HCT116 (cell line): ENCODE measurements at regions not wholly inside any gene's neighbourhood (a gene's known extent, or its start where the extent isn't known, plus 50 kb on each side); places are given as distances from the start of the nearest gene placed in this dataset.

ENCODE experiments used
- ATAC-seq: fragments of 200-7000 bp; cut with Tn5 transposase; 2 replicates; pipeline ENCODE4 v1.9.1; 2020; ENCODE audit warnings: mild to moderate bottlenecking, moderate library complexity
- BruUV-seq: library from RNA; stranded (reverse); fragments of 400-500 nt; replicated peaks from 2 replicates; lab custom pipeline; 2021; lab: Mats Ljungman, UMichigan
- CTCF ChIA-PET: fragments of 300-600 bp; sonication (Branson Sonifier 250); formaldehyde crosslinking; loops from one replicate; lab custom pipeline; 2021; ENCODE audit warnings: antibody characterized with exemption; lab: Charles Lee
- POLR2A ChIA-PET: fragments of 300-600, 350-600 bp; sonication (Branson Sonifier 250); formaldehyde crosslinking; loops from one replicate; lab custom pipeline; 2021; ENCODE audit warnings: antibody characterized with exemption; lab: Charles Lee
- RAD21 ChIA-PET, 2 experiments: fragments of 300-600 bp; sonication (Branson Sonifier 250); formaldehyde crosslinking; loops; one replicate each; lab custom pipeline; 2023; ENCODE audit warnings: low total read pairs in 2 of 2; ENCODE audit not compliant: uncharacterized antibody in 2 of 2, unreplicated experiment in 2 of 2, low non-redundant PET in 1 of 2; lab: Charles Lee
- DNase-seq: peaks from one replicate; pipeline ENCODE4 v3.0.0-alpha.2; 2010; ENCODE audit warnings: low read depth, low spot score
- H2AFZ ChIP-seq: fragments of 200-600 bp; shearing (Covaris generic), sonication (generic); 2 replicates; pipeline ENCODE4 v1.6.1; 2017; ENCODE audit warnings: low read depth, mixed run types, mixed read lengths, antibody characterized with exemption, low read length; ENCODE audit not compliant: poor library complexity, severe bottlenecking
- H3K27ac ChIP-seq: 2 replicates; pipeline ENCODE4 v1.5.1; 2012; ENCODE audit warnings: low read depth, low read length
- H3K27me3 ChIP-seq: fragments of 200-600 bp; sonication (generic); 2 replicates; pipeline ENCODE4 v1.6.1; 2016; ENCODE audit warnings: mixed run types, low read length, mixed read lengths; ENCODE audit not compliant: insufficient read depth
- H3K36me3 ChIP-seq, 2 experiments: fragments of 200-500 bp in 1 of 2; fragments of 200-600 bp in 1 of 2; sonication (Bioruptor generic) in 1 of 2; sonication (generic) in 1 of 2; 2 replicates each; pipeline versions ENCODE4 v1.5.1 to v1.6.1; 2014 to 2016; ENCODE audit warnings: low read length in 2 of 2, inconsistent platforms in 1 of 2, mixed read lengths in 1 of 2, mixed run types in 1 of 2; ENCODE audit not compliant: insufficient read depth in 2 of 2, control insufficient read depth in 1 of 2
- H3K4me1 ChIP-seq, 2 experiments: fragments of 200-600 bp in 1 of 2; sonication (generic) in 1 of 2; 2 replicates each; pipeline versions ENCODE4 v1.5.1 to v1.6.1; 2012 to 2017; ENCODE audit warnings: low read length in 2 of 2, inconsistent platforms in 1 of 2, mild to moderate bottlenecking in 1 of 2, mixed read lengths in 1 of 2, mixed run types in 1 of 2, moderate library complexity in 1 of 2; ENCODE audit not compliant: insufficient read depth in 2 of 2, control insufficient read depth in 1 of 2
- H3K4me2 ChIP-seq: fragments of 200-600 bp; sonication (generic); 2 replicates; pipeline ENCODE4 v1.6.1; 2017; ENCODE audit warnings: mixed run types, low read length, mixed read lengths
- H3K4me3 ChIP-seq, 2 experiments: fragments of 200-600 bp in 1 of 2; sonication (generic) in 1 of 2; replicated peaks in 1 of 2; 2 replicates each; pipeline ENCODE4 v1.5.1; 2011 to 2016; ENCODE audit warnings: low read length in 2 of 2, control low read depth in 1 of 2, low read depth in 1 of 2, mild to moderate bottlenecking in 1 of 2, mixed read lengths in 1 of 2, mixed run types in 1 of 2
- H3K79me2 ChIP-seq: fragments of 200-600 bp; sonication (generic); 2 replicates; pipeline ENCODE4 v1.6.1; 2017; ENCODE audit warnings: mild to moderate bottlenecking, mixed run types, low read length, moderate library complexity, mixed read lengths; ENCODE audit not compliant: insufficient read depth
- H3K9ac ChIP-seq: fragments of 200-600 bp; sonication (generic); 2 replicates; pipeline ENCODE4 v1.6.1; 2016; ENCODE audit warnings: low read length, mixed read lengths
- H3K9me2 ChIP-seq: fragments of 200-600 bp; sonication (generic), shearing (Covaris generic); 2 replicates; pipeline ENCODE4 v1.6.1; 2017; ENCODE audit warnings: mixed run types, mild to moderate bottlenecking, moderate library complexity; ENCODE audit not compliant: insufficient read depth
- H3K9me3 ChIP-seq, 2 experiments: fragments of 200-500 bp in 1 of 2; fragments of 200-600 bp in 1 of 2; sonication (Bioruptor generic) in 1 of 2; sonication (generic) in 1 of 2; 2 replicates each; pipeline ENCODE4 v1.6.1; 2014 to 2017; ENCODE audit warnings: low read length in 2 of 2, mixed read lengths in 2 of 2, inconsistent platforms in 1 of 2, low read depth in 1 of 2, mild to moderate bottlenecking in 1 of 2, mixed run types in 1 of 2, moderate library complexity in 1 of 2; ENCODE audit not compliant: control insufficient read depth in 1 of 2, insufficient read depth in 1 of 2
- H4K20me1 ChIP-seq: fragments of 200-600 bp; sonication (generic), shearing (Covaris generic); 2 replicates; pipeline ENCODE4 v1.6.1; 2017; ENCODE audit warnings: mixed run types, mild to moderate bottlenecking, moderate library complexity; ENCODE audit not compliant: insufficient read depth
- EGR1 ChIP-seq: IDR thresholded peaks from 2 replicates; pipeline ENCODE4 v1.6.1; 2012; ENCODE audit warnings: low read depth
- ELF1 ChIP-seq: IDR thresholded peaks from 2 replicates; pipeline ENCODE4 v1.6.1; 2012; ENCODE audit warnings: low read depth, borderline replicate concordance
- EZH2phosphoT487 ChIP-seq: fragments of 200-600 bp; IDR thresholded peaks from 2 replicates; pipeline ENCODE4 v1.6.1; 2018; ENCODE audit warnings: antibody characterized with exemption, borderline replicate concordance
- FOSL1 ChIP-seq: IDR thresholded peaks from 2 replicates; pipeline ENCODE4 v1.6.1; 2012; ENCODE audit warnings: low read depth
- POLR2AphosphoS5 ChIP-seq: IDR thresholded peaks from 2 replicates; pipeline ENCODE4 v1.6.1; 2011; ENCODE audit warnings: mild to moderate bottlenecking, low read depth, low read length, moderate library complexity
- RAD21 ChIP-seq: IDR thresholded peaks from 2 replicates; pipeline ENCODE4 v1.6.1; 2012; ENCODE audit warnings: low read depth, mild to moderate bottlenecking
- TCF7L2 ChIP-seq: IDR thresholded peaks from 2 replicates; pipeline ENCODE4 v1.7.0; 2011; ENCODE audit warnings: borderline replicate concordance, inconsistent platforms; ENCODE audit not compliant: insufficient read depth, insufficient read length; ENCODE audit errors: extremely low read depth
- YY1 ChIP-seq: IDR thresholded peaks from 2 replicates; pipeline ENCODE4 v1.6.1; 2011; ENCODE audit warnings: low read length, low read depth, moderate library complexity, mild to moderate bottlenecking; ENCODE audit not compliant: insufficient replicate concordance; ENCODE audit errors: extremely low read depth
- ZNF274 ChIP-seq: fragments of 200-500 bp; sonication (Bioruptor generic); IDR thresholded peaks from 2 replicates; pipeline ENCODE4 v1.6.1; 2014; ENCODE audit warnings: mild to moderate bottlenecking, low read depth, low read length, inconsistent platforms
- intact Hi-C: fragments of 100-400 bp; cut with micrococcal nuclease; formaldehyde crosslinking; loops from 2 replicates; pipeline ENCODE4 v1.10.0; 2022
- TF ChIP-seq, protein P1 (sequence below): IDR thresholded peaks from 2 replicates; pipeline ENCODE4 v1.6.1; 2012; ENCODE audit warnings: low read depth
- TF ChIP-seq, protein P2 (sequence below), 3 experiments: fragments of 200-600 bp in 1 of 3; sonication (generic) in 1 of 3; IDR thresholded peaks in 2 of 3; conservative IDR thresholded peaks in 1 of 3; 2 replicates each; pipeline ENCODE4 v1.5.1; 2012 to 2017; ENCODE audit warnings: low read depth in 2 of 3, low read length in 2 of 3, antibody characterized with exemption in 1 of 3, borderline replicate concordance in 1 of 3, control low read depth in 1 of 3, mild to moderate bottlenecking in 1 of 3, mixed read lengths in 1 of 3, mixed run types in 1 of 3, moderate library complexity in 1 of 3; ENCODE audit not compliant: insufficient read depth in 1 of 3
- TF ChIP-seq, protein P3 (sequence below): IDR thresholded peaks from 2 replicates; pipeline ENCODE4 v1.6.1; 2012

GRCh38 chr9:71223953-71224538 lies 102.6 kb upstream of the TRPM3 start:
- CTCF ChIA-PET: no interaction called here
- Histone ChIP-seq H3K27me3 (no peaks in the 10 kb centered on the region), H2AFZ (no peak overlapping the region), H3K9ac (no peak overlapping the region), H3K4me2 (no peak overlapping the region), H3K9me3 (no peaks in the 10 kb centered on the region), H3K36me3 (no peaks in the 10 kb centered on the region), H3K4me1 (no peaks in the 10 kb centered on the region), H3K9me2 (no peaks in the 10 kb centered on the region), H4K20me1 (no peaks in the 10 kb centered on the region), H3K27ac (no peak overlapping the region), H3K4me3 (no peak overlapping the region), H3K79me2 (no peaks in the 10 kb centered on the region)
- intact Hi-C loops: no loop called here
- RAD21 ChIA-PET: no interaction called here
- POLR2A ChIA-PET: no interaction called here
- DNase-seq (no peak), ATAC-seq (no peak)
- no TSS peak for BruUV-seq
- TF ChIP-seq YY1 (no peak), POLR2AphosphoS5 (no peak), FOSL1 (no peak), EZH2phosphoT487 (no peak), RAD21 (no peak; the same call in 1 of the 2 replicates), ELF1 (no peak), ZNF274 (no peak), TCF7L2 (no peak), EGR1 (no peak)
- TF ChIP-seq, protein P1, sequence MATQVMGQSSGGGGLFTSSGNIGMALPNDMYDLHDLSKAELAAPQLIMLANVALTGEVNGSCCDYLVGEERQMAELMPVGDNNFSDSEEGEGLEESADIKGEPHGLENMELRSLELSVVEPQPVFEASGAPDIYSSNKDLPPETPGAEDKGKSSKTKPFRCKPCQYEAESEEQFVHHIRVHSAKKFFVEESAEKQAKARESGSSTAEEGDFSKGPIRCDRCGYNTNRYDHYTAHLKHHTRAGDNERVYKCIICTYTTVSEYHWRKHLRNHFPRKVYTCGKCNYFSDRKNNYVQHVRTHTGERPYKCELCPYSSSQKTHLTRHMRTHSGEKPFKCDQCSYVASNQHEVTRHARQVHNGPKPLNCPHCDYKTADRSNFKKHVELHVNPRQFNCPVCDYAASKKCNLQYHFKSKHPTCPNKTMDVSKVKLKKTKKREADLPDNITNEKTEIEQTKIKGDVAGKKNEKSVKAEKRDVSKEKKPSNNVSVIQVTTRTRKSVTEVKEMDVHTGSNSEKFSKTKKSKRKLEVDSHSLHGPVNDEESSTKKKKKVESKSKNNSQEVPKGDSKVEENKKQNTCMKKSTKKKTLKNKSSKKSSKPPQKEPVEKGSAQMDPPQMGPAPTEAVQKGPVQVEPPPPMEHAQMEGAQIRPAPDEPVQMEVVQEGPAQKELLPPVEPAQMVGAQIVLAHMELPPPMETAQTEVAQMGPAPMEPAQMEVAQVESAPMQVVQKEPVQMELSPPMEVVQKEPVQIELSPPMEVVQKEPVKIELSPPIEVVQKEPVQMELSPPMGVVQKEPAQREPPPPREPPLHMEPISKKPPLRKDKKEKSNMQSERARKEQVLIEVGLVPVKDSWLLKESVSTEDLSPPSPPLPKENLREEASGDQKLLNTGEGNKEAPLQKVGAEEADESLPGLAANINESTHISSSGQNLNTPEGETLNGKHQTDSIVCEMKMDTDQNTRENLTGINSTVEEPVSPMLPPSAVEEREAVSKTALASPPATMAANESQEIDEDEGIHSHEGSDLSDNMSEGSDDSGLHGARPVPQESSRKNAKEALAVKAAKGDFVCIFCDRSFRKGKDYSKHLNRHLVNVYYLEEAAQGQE: no peak
- TF ChIP-seq, protein P2, sequence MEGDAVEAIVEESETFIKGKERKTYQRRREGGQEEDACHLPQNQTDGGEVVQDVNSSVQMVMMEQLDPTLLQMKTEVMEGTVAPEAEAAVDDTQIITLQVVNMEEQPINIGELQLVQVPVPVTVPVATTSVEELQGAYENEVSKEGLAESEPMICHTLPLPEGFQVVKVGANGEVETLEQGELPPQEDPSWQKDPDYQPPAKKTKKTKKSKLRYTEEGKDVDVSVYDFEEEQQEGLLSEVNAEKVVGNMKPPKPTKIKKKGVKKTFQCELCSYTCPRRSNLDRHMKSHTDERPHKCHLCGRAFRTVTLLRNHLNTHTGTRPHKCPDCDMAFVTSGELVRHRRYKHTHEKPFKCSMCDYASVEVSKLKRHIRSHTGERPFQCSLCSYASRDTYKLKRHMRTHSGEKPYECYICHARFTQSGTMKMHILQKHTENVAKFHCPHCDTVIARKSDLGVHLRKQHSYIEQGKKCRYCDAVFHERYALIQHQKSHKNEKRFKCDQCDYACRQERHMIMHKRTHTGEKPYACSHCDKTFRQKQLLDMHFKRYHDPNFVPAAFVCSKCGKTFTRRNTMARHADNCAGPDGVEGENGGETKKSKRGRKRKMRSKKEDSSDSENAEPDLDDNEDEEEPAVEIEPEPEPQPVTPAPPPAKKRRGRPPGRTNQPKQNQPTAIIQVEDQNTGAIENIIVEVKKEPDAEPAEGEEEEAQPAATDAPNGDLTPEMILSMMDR (IDR thresholded peaks at IDR 0.05 in 2 of 3, conservative IDR thresholded peaks at IDR 0.05 in 1 of 3; ENCODE audit: borderline replicate concordance in 1 of 3, insufficient read depth in 1 of 3, low read depth in 2 of 3, low read length in 2 of 3): no peak
- TF ChIP-seq, protein P3, sequence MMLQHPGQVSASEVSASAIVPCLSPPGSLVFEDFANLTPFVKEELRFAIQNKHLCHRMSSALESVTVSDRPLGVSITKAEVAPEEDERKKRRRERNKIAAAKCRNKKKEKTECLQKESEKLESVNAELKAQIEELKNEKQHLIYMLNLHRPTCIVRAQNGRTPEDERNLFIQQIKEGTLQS: no peak
